CD4-positive, alpha-beta T cell treated with Interferon alpha-2 for 1 hour (primary cell): ENCODE measurements at regions not wholly inside any gene's neighbourhood (a gene's known extent, or its start where the extent isn't known, plus 50 kb on each side); places are given as distances from the start of the nearest gene placed in this dataset.

Experiments
- DNase-seq, 2 donors: peaks; one replicate each; pipeline ENCODE4 v3.0.0-alpha.2; 2020 to 2022

DNA sequence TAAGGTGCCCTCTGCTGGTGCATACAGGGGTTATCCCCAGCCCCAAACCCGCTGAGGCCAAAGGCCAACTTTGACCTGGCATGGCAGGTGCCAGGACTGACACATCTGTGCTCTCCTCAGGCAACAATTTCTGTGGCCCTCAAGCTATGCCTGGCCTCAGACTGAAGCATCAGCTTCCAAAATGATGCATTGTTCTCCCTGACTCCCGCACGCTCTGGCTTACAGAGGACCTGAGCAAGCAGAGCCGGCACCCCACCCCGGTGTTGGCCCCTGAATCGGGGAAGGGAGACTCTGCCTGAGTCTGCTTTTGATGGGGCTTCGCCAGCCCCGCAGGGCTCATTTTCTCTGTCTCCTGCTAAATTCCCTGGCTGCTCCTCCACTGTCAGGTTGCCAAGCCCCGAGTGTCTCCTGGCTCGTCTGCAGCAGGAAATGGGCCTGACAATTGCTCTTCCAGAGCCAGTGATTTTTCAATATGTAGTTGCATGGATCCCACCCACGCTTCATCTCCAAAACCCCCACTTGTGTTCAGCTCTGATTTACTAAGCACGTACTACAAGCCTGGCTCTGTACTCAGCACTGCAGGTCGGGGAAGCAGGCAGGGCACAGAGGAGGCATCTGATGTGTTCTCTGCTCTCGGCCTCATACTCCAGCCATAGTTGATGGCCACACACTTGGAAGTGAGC is 126.1 kb downstream of the SLC38A6 start:
- no peak for DNase-seq

DNA sequence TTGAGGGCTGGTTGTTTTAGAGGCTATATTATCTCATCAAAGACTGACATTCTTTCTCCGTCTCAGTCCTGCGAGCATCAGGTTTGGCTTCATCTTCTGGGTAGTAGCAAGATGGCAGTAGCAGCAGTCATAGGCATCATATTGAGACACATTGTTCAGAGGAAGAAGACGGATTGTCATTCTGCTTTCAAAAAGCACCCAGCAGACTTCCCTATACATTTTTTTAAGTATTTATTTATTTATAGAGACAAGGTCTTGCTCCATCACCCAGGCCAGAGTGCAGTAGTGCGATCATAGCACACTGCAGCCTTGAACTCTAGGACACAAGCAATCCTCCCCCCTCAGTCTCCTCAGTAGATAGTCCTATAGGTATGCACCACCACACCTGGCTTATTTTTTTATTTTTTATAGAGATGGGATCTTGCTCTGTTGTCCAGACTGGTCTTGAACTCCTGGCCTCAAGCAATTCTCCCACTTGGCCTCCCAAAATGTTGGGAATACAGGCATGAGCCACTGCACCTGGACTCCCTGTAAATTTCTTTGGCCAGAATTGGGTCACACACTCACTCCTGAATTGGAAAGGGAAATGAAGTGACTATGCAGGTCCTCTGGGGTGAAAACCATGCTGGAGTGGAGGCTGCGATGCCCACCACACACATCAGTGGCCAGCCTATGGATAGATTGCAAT is 125.4 kb downstream of the SLC38A6 start:
- DNase-seq: no peak

DNA sequence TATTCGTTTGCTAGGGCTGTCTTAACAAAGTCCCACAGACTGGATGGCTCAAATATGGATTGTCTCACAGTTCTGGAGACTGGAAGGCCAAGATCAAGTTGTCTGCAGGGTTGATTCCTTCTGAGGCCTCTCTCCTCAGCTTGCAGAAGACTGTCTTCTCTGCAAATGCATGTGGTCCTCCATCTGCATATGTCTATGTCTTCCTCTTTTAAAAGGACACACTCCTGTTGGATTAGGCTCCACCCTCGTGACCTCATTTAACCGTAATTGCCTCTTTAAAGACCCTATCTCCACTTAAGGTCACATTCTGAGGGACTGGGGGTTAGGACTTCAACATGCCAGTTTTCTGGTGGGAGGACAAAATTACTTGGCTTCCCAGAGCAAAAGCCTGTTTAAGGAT is 123.3 kb downstream of the SLC38A6 start:
- no peak for DNase-seq

DNA sequence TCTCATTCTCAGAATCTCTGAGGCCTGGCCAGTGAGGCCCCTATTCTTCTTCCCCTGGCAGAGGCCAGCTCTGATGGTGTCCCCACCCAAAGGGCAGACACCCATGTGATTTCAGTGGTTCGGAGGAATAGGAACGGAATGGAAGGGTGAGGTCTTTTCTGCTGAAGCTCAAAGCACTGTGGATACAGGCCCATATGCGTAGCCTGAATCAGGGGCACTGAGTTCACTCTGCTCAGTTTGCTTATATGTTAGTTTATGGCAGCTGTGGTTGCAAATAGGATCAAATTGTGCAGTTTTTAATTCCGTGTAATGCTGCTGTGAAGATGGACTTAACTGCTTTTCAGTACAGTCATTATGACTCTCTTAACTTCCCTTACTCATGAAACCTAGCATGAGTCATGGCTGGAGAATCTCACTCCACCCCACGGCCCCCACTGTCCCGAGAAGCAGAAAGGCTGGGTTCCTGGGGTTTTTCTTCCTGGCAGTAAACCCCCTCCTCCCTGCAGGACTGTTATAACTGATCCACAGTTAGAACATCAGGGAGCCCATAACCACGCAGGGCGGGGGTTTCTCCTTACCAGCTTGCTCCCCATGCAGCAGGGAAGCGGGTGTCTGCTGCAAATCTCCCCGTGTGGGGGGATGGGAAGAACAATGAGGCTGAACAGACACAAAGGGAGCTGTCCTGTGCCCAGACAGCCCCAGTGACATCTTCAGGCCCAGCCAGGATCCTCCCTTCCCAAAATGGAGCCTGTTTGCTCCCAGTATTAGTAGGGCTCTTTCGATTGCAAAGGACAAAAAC is 122.7 kb downstream of the SLC38A6 start:
- DNase-seq: peak in 1 of 2 donors; percentile 71

DNA sequence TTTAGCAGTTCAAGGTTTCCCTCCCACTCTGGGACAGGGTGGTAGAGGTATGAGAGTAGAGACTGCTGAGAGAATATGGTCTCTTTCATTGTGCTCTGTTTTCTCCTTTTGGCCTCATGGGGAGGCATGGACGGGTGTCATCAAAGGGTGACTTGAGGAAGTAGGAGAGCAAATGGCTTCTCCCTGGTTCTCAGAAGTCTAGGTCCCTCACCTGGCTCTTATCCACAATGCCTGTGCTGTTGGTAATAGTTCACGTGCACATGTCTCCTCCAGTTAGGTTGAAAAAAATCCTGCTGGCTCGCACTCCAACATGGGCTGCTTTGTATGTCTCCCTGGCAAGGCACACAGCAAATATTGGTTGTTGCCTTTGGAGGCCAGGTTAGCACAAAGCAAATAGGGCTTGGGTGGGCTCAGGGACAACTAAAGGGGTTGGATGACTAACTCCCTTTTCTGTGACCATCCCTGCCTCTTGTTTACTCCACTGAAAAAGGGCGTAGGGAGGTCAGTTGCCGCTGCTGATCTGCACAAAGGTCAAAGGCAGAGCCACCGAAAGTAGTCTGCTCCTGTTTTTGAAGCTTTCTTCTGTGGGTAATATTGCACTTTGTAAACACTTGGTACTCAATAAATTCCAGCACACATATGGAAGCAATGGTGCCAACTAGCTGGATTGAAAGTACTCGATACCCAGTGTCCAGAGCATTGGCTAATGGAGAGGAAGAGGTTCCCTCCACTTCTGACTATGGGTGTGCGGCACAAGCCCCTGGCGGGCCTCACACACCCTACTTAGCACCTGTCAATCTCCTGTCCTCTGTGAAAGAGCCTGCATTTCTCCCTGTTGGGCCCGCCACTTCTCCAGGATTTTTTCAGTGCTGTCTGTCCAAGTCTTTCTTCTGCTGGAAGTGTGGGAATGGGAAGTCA is 121.8 kb downstream of the SLC38A6 start:
- no peak for DNase-seq
